Hepatocyte (in vitro differentiated cells): ENCODE measurements at regions not wholly inside any gene's neighbourhood (a gene's known extent, or its start where the extent isn't known, plus 50 kb on each side); places are given as distances from the start of the nearest gene placed in this dataset.
"Not testable (repeated sequence)": the region's sequence is repeated elsewhere in the genome, so short reads cannot be mapped to it uniquely, and the experiment has no call there.

Experiments
- DNase-seq: peaks from one replicate; pipeline ENCODE4 v3.0.0-alpha.2; 2016; ENCODE audit warnings: low spot score
- H2AFZ ChIP-seq: fragments of 200-600 bp; sonication (generic); 2 replicates; pipeline ENCODE4 v1.6.0; 2016; ENCODE audit warnings: antibody characterized with exemption, mild to moderate bottlenecking
- H3K27ac ChIP-seq: fragments of 200-600 bp; sonication (generic); 2 replicates; pipeline ENCODE4 v1.5.1; 2016; ENCODE audit warnings: mild to moderate bottlenecking
- H3K27me3 ChIP-seq: fragments of 200-600 bp; sonication (generic); 2 replicates; pipeline ENCODE4 v1.6.1; 2016
- H3K36me3 ChIP-seq: fragments of 200-600 bp; sonication (generic); replicated peaks from 2 replicates; pipeline ENCODE4 v1.5.1; 2016; ENCODE audit warnings: low read depth; ENCODE audit not compliant: insufficient read depth
- H3K4me1 ChIP-seq: fragments of 200-600 bp; sonication (generic); 2 replicates; pipeline ENCODE4 v1.5.1; 2016; ENCODE audit warnings: mild to moderate bottlenecking, moderate library complexity; ENCODE audit not compliant: insufficient read depth
- H3K4me2 ChIP-seq: fragments of 200-600 bp; sonication (generic); 2 replicates; pipeline ENCODE4 v1.6.0; 2016
- H3K4me3 ChIP-seq: fragments of 200-600 bp; sonication (generic); 2 replicates; pipeline ENCODE4 v1.5.1; 2016; ENCODE audit warnings: mild to moderate bottlenecking
- H3K79me2 ChIP-seq: fragments of 200-600 bp; sonication (generic); 2 replicates; pipeline ENCODE4 v1.6.0; 2017; ENCODE audit warnings: mild to moderate bottlenecking
- H3K9me2 ChIP-seq: fragments of 200-600 bp; sonication (generic); replicated peaks from 2 replicates; pipeline ENCODE4 v1.6.0; 2017; ENCODE audit warnings: mild to moderate bottlenecking; ENCODE audit not compliant: insufficient read depth
- H3K9me3 ChIP-seq: fragments of 200-600 bp; sonication (generic); 2 replicates; pipeline ENCODE4 v1.5.1; 2016; ENCODE audit warnings: low read depth, mild to moderate bottlenecking
- H4K20me1 ChIP-seq: fragments of 200-600 bp; sonication (generic); 2 replicates; pipeline ENCODE4 v1.6.0; 2016; ENCODE audit warnings: mild to moderate bottlenecking; ENCODE audit not compliant: insufficient read depth, poor library complexity, severe bottlenecking
- CTCF ChIP-seq: fragments of 200-600 bp; sonication (generic); IDR thresholded peaks from 2 replicates; pipeline ENCODE4 v1.5.1; 2016; ENCODE audit warnings: antibody characterized with exemption, mild to moderate bottlenecking; ENCODE audit not compliant: poor library complexity
- EZH2 ChIP-seq: fragments of 200-600 bp; sonication (generic); IDR thresholded peaks from 2 replicates; pipeline ENCODE4 v1.6.1; 2016; ENCODE audit warnings: antibody characterized with exemption, mild to moderate bottlenecking, borderline replicate concordance
- EZH2phosphoT487 ChIP-seq: fragments of 200-600 bp; sonication (generic); IDR thresholded peaks from one replicate; pipeline ENCODE4 v1.6.1; 2018; ENCODE audit warnings: antibody characterized with exemption, mild to moderate bottlenecking, low read depth, moderate library complexity; ENCODE audit not compliant: unreplicated experiment, severe bottlenecking
- WGBS: methylation state at CpG from one replicate; pipeline ENCODE4 v1.1.6; 2016; ENCODE audit warnings: low lambda C conversion rate; ENCODE audit errors: missing lambda C conversion rate; 5-methylcytosine and 5-hydroxymethylcytosine counted together

- Histone ChIP-seq H3K79me2 (no peaks in the 10 kb centered on the region), H3K27ac (no peak overlapping the region), H3K9me3 (no peaks in the 10 kb centered on the region), H3K36me3 (no peaks in the 10 kb centered on the region), H3K4me2 (no peak overlapping the region), H3K4me3 (no peak overlapping the region), H3K27me3 (no peaks in the 10 kb centered on the region), H2AFZ (no peak overlapping the region), H3K9me2 (no peaks in the 10 kb centered on the region), H4K20me1 (no peaks in the 10 kb centered on the region), H3K4me1 (no peaks in the 10 kb centered on the region)
- peak; percentile 0 for DNase-seq
- WGBS = 76% methylated on average over 4 of the region's 4 CpGs
- TF ChIP-seq CTCF (no peak), EZH2 (no peak), EZH2phosphoT487 (no peak)
Observed at GRCh38 chr3:127493924-127494646, 96.4 kb downstream of the TPRA1 start.

GRCh38 chr3:127492426-127492825 is 98.1 kb downstream of the TPRA1 start:
- Histone ChIP-seq H3K4me3 (no peak overlapping the region), H3K27ac (no peak overlapping the region), H3K4me1 (no peaks in the 10 kb centered on the region), H3K36me3 (no peaks in the 10 kb centered on the region), H3K9me2 (no peaks in the 10 kb centered on the region), H2AFZ (no peak overlapping the region), H3K9me3 (no peaks in the 10 kb centered on the region), H3K27me3 (no peaks in the 10 kb centered on the region), H3K79me2 (no peaks in the 10 kb centered on the region), H3K4me2 (no peak overlapping the region), H4K20me1 (no peaks in the 10 kb centered on the region)
- TF ChIP-seq EZH2phosphoT487 (no peak), CTCF (no peak), EZH2 (no peak)
- DNase-seq = no peak
- whole genome bisulfite sequencing = 90% methylated on average over 1 of the region's 2 CpGs

GRCh38 chr3:127491909-127492308 is 98.6 kb downstream of the TPRA1 start:
- no peaks in the 10 kb centered on the region for H3K9me2 ChIP-seq
- H3K4me1 ChIP-seq = no peaks in the 10 kb centered on the region
- WGBS = 89% methylated on average over 5 of the region's 5 CpGs
- DNase-seq = no peak
- no peaks in the 10 kb centered on the region for H4K20me1 ChIP-seq
- no peak overlapping the region for H3K4me3 ChIP-seq
- no peaks in the 10 kb centered on the region for H3K9me3 ChIP-seq
- no peaks in the 10 kb centered on the region for H3K27me3 ChIP-seq
- no peak for TF ChIP-seq EZH2
- no peak for TF ChIP-seq EZH2phosphoT487
- no peak for TF ChIP-seq CTCF
- no peak overlapping the region for H2AFZ ChIP-seq
- H3K4me2 ChIP-seq = no peak overlapping the region
- H3K79me2 ChIP-seq = no peaks in the 10 kb centered on the region
- no peak overlapping the region for H3K27ac ChIP-seq
- no peaks in the 10 kb centered on the region for H3K36me3 ChIP-seq

GRCh38 chr3:127491323-127491722 is 99.2 kb downstream of the TPRA1 start:
- no peak overlapping the region for H3K27ac ChIP-seq
- H3K4me3 ChIP-seq = no peak overlapping the region
- no peaks in the 10 kb centered on the region for H3K9me2 ChIP-seq
- 87% methylated on average over 4 of the region's 4 CpGs for WGBS
- no peak for DNase-seq
- H2AFZ ChIP-seq = no peak overlapping the region
- H3K36me3 ChIP-seq = no peaks in the 10 kb centered on the region
- no peaks in the 10 kb centered on the region for H4K20me1 ChIP-seq
- no peak for TF ChIP-seq CTCF
- no peak for TF ChIP-seq EZH2
- no peak for TF ChIP-seq EZH2phosphoT487
- no peaks in the 10 kb centered on the region for H3K79me2 ChIP-seq
- no peak overlapping the region for H3K4me2 ChIP-seq
- H3K4me1 ChIP-seq = no peaks in the 10 kb centered on the region
- no peaks in the 10 kb centered on the region for H3K27me3 ChIP-seq
- no peaks in the 10 kb centered on the region for H3K9me3 ChIP-seq

- not testable (repeated sequence) for DNase-seq, H3K27ac ChIP-seq, H4K20me1 ChIP-seq, H3K79me2 ChIP-seq, H3K4me3 ChIP-seq, H3K27me3 ChIP-seq, H3K36me3 ChIP-seq, H2AFZ ChIP-seq, H3K4me1 ChIP-seq, H3K9me2 ChIP-seq, H3K9me3 ChIP-seq, H3K4me2 ChIP-seq
- WGBS = 81% methylated on average over 2 of the region's 2 CpGs
Observed at GRCh38 chr3:127491024-127491305, 99.6 kb downstream of the TPRA1 start.
